ENCODE measurements at regions not wholly inside any gene's neighbourhood (a gene's known extent, or its start where the extent isn't known, plus 50 kb on each side); places are given as distances from the start of the nearest gene placed in this dataset.

DNA sequence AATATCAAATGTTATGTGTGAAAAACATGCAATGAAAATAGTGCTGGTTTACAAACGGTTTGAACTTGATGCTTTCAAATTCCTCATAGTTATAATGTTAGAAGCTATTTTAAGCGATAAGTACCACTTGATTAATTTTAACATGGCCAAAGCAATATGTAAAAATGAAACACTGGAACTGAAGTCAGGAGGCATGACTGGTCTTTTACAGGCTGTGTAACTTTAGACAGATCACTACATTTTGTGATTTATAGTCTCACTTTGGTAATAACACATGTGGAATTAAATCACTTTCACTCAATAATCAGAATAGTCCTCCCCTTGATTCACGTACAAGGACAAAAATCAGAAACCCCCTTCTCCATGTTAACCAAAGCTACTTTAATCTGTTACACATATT lies 482.7 kb upstream of the NECTIN3 start:
- H3K4me3 Mint-ChIP-seq: no peak overlapping the region
- ChIA-PET CTCF (no interaction called here), POLR2A (no interaction called here)
- peaks cover 0 to 4% (median under 1%) of the 10 kb centered on the region in 3 donors for H3K9me3 Mint-ChIP-seq
- Histone ChIP-seq H3K4me1 (ENCODE audit: control insufficient read depth in 1 of 2, extremely low read depth in 1 of 2, insufficient read depth in 2 of 2, low read length in 2 of 2) (no peaks in the 10 kb centered on the region), H3K4me3 (ENCODE audit: control insufficient read depth in 1 of 2, extremely low read depth in 1 of 2, low read length in 1 of 2) (no peak overlapping the region), H3K27me3 (replicated peaks in 1 of 2; ENCODE audit: control insufficient read depth in 2 of 2, extremely low read depth in 1 of 2, insufficient read depth in 2 of 2, low read length in 1 of 2) (no peaks in the 10 kb centered on the region), H3K27ac (ENCODE audit: low read length) (no peak overlapping the region), H3K9me3 (no peaks in the 10 kb centered on the region), H3K36me3 (ENCODE audit: control insufficient read depth in 2 of 2, extremely low read depth in 1 of 2, insufficient read depth in 1 of 2, low read length in 1 of 2) (no peaks in the 10 kb centered on the region)
- H3K36me3 Mint-ChIP-seq: no peaks in the 10 kb centered on the region
- no peak overlapping the region for H3K27ac Mint-ChIP-seq
- H3K4me1 Mint-ChIP-seq: no peaks in the 10 kb centered on the region
- 100% methylated on average over 1 of the region's 3 CpGs for WGBS (ENCODE audit: insufficient coverage)
- peaks cover 5 to 7% of the 10 kb centered on the region in 2 donors for H3K27me3 Mint-ChIP-seq
- ATAC-seq (replicated peaks in 1 of 4) (no peak), DNase-seq (no peak)

DNA sequence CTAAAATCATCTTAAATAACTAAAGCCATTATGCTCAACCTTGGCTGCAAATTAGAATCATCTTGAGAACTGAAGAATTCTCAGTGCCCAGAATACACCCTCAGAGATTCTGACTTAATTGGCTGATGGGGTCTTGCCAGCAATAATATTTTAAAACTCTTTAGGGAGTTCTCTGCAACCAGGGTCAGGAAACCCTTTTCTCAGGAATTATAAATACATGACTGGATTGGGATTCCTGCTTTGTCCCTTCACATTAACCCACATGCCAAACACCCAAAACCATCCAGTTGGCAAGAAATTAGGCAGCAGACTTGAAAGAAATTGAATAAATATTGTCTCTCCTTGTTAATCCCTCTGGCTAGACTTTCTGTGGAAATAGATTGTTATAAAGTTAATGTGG lies 482.3 kb upstream of the NECTIN3 start:
- no peak overlapping the region for H3K27ac Mint-ChIP-seq
- H3K27me3 Mint-ChIP-seq: peaks cover 5 to 7% of the 10 kb centered on the region in 2 donors
- Histone ChIP-seq H3K4me1 (ENCODE audit: control insufficient read depth in 1 of 2, extremely low read depth in 1 of 2, insufficient read depth in 2 of 2, low read length in 2 of 2) (no peaks in the 10 kb centered on the region), H3K27me3 (replicated peaks in 1 of 2; ENCODE audit: control insufficient read depth in 2 of 2, extremely low read depth in 1 of 2, insufficient read depth in 2 of 2, low read length in 1 of 2) (no peaks in the 10 kb centered on the region), H3K9me3 (no peaks in the 10 kb centered on the region), H3K27ac (ENCODE audit: low read length) (no peak overlapping the region), H3K36me3 (ENCODE audit: control insufficient read depth in 2 of 2, extremely low read depth in 1 of 2, insufficient read depth in 1 of 2, low read length in 1 of 2) (no peaks in the 10 kb centered on the region), H3K4me3 (ENCODE audit: control insufficient read depth in 1 of 2, extremely low read depth in 1 of 2, low read length in 1 of 2) (no peak overlapping the region)
- no peak for DNase-seq
- no peaks in the 10 kb centered on the region for H3K4me1 Mint-ChIP-seq
- peaks cover 3 to 5% (median 4%) of the 10 kb centered on the region in 3 donors for H3K9me3 Mint-ChIP-seq
- H3K4me3 Mint-ChIP-seq: no peak overlapping the region
- ATAC-seq (replicated peaks in 1 of 4): no peak
- ChIA-PET POLR2A (no interaction called here), CTCF (no interaction called here)
- H3K36me3 Mint-ChIP-seq: no peaks in the 10 kb centered on the region

DNA sequence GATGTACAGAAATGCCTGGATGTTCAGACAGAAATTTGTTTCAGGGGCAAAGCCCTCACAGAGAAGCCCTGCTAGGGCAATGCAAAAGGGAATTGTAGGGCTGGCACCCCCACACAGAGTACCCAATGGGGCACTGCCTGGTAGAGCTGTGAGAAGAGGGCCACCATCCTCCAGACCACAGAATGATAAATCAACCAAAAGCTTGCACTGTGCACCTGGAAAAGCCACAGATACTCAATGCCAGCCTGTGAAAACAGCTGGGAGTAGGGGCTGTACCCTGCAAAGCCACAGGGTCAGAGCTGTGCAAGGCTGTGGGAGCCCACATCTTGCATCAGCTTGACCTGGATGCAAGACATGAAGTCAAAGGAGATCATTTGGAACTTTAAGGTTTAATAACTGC lies 477.9 kb upstream of the NECTIN3 start:
- Mint-ChIP-seq H3K9me3 (peaks cover 8 to 14% (median 12%) of the 10 kb centered on the region in 3 donors), H3K4me1 (no peaks in the 10 kb centered on the region), H3K27me3 (peaks cover under 1 to 6% of the 10 kb centered on the region in 2 donors), H3K27ac (no peak overlapping the region), H3K36me3 (no peaks in the 10 kb centered on the region), H3K4me3 (no peak overlapping the region)
- ChIA-PET CTCF (no interaction called here), POLR2A (no interaction called here)
- H3K9me3 ChIP-seq: no peaks in the 10 kb centered on the region
- no peak for ATAC-seq (replicated peaks in 1 of 4)
- H3K4me1 ChIP-seq (ENCODE audit: control insufficient read depth in 1 of 2, extremely low read depth in 1 of 2, insufficient read depth in 2 of 2, low read length in 2 of 2): no peaks in the 10 kb centered on the region
- no peak for DNase-seq
- no peak overlapping the region for H3K27ac ChIP-seq (ENCODE audit: low read length)
- H3K36me3 ChIP-seq (ENCODE audit: control insufficient read depth in 2 of 2, extremely low read depth in 1 of 2, insufficient read depth in 1 of 2, low read length in 1 of 2): no peaks in the 10 kb centered on the region
- H3K4me3 ChIP-seq (ENCODE audit: control insufficient read depth in 1 of 2, extremely low read depth in 1 of 2, low read length in 1 of 2): no peak overlapping the region
- H3K27me3 ChIP-seq (replicated peaks in 1 of 2; ENCODE audit: control insufficient read depth in 2 of 2, extremely low read depth in 1 of 2, insufficient read depth in 2 of 2, low read length in 1 of 2): no peaks in the 10 kb centered on the region

DNA sequence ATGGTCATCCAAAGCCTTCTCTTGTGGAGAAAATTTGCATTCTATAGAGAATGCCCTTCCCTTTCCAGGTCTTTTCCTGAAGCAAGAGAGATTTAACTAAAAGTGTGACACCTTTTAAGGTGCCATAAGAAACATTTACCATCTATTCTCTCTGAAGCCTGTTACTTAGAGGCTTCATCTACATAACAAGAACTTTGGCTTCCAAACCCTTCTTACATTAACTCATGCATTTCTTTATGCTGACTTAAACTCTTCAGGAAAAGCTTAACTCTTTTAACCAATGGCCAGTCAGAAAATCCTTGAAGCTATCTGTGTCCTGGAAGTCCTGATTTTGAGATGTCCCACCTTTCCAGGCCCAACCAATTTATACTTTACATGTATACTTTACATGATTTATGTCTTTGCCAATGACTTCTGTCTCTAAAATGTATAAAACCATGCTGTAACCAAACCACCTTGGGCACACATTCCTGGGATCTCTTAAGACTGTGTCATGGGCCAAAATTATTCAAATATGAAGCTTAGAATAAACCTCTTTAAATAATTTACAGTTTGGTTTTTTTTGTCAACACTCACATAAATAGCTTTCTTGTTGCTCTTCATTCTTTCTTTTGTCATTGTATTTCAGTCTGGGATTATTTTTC lies 472.6 kb upstream of the NECTIN3 start:
- no peaks in the 10 kb centered on the region for H3K36me3 Mint-ChIP-seq
- ChIA-PET POLR2A (no interaction called here), CTCF (interaction anchor here in 1 of 2 donors (0.6 kb wide), 1 partner anchor 12 kb away, joined by 7 read pairs; no protein-coding TSS in a partner anchor)
- DNase-seq (no peak), ATAC-seq (replicated peaks in 1 of 4) (no peak)
- H3K4me3 ChIP-seq (ENCODE audit: control insufficient read depth in 1 of 2, extremely low read depth in 1 of 2, low read length in 1 of 2): no peak overlapping the region
- H3K4me1 ChIP-seq (ENCODE audit: control insufficient read depth in 1 of 2, extremely low read depth in 1 of 2, insufficient read depth in 2 of 2, low read length in 2 of 2): no peaks in the 10 kb centered on the region
- H3K27me3 Mint-ChIP-seq: peaks cover 0 to 5% of the 10 kb centered on the region in 2 donors
- no peaks in the 10 kb centered on the region for H3K9me3 ChIP-seq
- H3K4me1 Mint-ChIP-seq: no peaks in the 10 kb centered on the region
- no peak overlapping the region for H3K4me3 Mint-ChIP-seq
- H3K27ac Mint-ChIP-seq: no peak overlapping the region
- H3K9me3 Mint-ChIP-seq: peaks cover 7 to 12% (median 9%) of the 10 kb centered on the region in 3 donors
- no peak overlapping the region for H3K27ac ChIP-seq (ENCODE audit: low read length)
- H3K36me3 ChIP-seq (ENCODE audit: control insufficient read depth in 2 of 2, extremely low read depth in 1 of 2, insufficient read depth in 1 of 2, low read length in 1 of 2): no peaks in the 10 kb centered on the region
- no peaks in the 10 kb centered on the region for H3K27me3 ChIP-seq (replicated peaks in 1 of 2; ENCODE audit: control insufficient read depth in 2 of 2, extremely low read depth in 1 of 2, insufficient read depth in 2 of 2, low read length in 1 of 2)

DNA sequence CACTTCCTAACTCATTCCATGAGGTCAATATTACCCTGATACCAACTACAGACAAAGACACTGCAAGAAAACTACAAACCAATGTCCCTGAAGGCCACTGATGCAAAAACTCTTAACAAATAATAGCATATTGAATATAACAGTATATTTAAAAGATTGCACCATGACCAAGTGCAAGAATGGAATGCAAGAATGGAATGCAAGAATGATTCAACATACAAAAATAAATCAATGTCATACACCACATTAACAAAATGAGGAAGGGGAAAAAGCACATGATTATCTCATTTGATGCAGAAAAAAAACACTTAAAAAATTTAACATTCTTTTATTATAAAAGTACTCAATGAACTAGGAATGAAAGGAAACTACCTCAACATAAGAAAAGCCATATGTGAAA lies 463.1 kb upstream of the NECTIN3 start:
- Mint-ChIP-seq H3K4me3 (no peak overlapping the region), H3K27ac (no peak overlapping the region), H3K4me1 (no peaks in the 10 kb centered on the region), H3K27me3 (peaks cover 4 to 8% of the 10 kb centered on the region in 2 donors), H3K9me3 (no peaks in the 10 kb centered on the region), H3K36me3 (no peaks in the 10 kb centered on the region)
- ChIA-PET POLR2A (no interaction called here), CTCF (interaction anchor here in 1 of 2 donors (0.6 kb wide), 1 partner anchor 1056 kb away, joined by 3 read pairs; no protein-coding TSS in a partner anchor)
- Histone ChIP-seq H3K27ac (ENCODE audit: low read length) (no peak overlapping the region), H3K36me3 (ENCODE audit: control insufficient read depth in 2 of 2, extremely low read depth in 1 of 2, insufficient read depth in 1 of 2, low read length in 1 of 2) (no peaks in the 10 kb centered on the region), H3K9me3 (no peaks in the 10 kb centered on the region), H3K4me1 (ENCODE audit: control insufficient read depth in 1 of 2, extremely low read depth in 1 of 2, insufficient read depth in 2 of 2, low read length in 2 of 2) (no peaks in the 10 kb centered on the region), H3K27me3 (replicated peaks in 1 of 2; ENCODE audit: control insufficient read depth in 2 of 2, extremely low read depth in 1 of 2, insufficient read depth in 2 of 2, low read length in 1 of 2) (no peaks in the 10 kb centered on the region), H3K4me3 (ENCODE audit: control insufficient read depth in 1 of 2, extremely low read depth in 1 of 2, low read length in 1 of 2) (no peak overlapping the region)
- DNase-seq (no peak), ATAC-seq (replicated peaks in 1 of 4) (no peak)

DNA sequence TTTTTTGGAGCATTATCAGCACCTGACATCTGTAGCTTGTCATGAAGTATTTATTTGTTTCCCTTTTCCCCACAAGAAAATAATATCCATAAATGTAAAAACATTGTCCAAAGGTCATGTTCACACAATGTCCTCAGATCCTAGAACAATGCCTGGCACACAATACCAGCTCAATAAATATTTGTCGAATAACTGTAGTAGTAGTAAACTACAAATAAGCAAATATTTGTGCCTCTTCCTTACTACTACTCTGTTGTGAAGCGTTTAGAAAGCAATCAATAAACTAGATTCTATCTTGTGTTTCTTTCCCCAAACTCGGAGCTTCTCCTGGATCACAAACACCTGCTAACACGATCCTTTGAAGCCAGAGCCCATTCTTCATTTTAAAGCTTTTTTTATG lies 459.6 kb upstream of the NECTIN3 start:
- WGBS (ENCODE audit: insufficient coverage): 80% methylated on average over 1 of the region's 4 CpGs
- CTCF ChIA-PET: interaction anchor here in 1 of 2 donors (0.8 kb wide), 1 partner anchor 760 kb away, joined by 3 read pairs; no protein-coding TSS in a partner anchor
- no peak for ATAC-seq (replicated peaks in 1 of 4)

DNA sequence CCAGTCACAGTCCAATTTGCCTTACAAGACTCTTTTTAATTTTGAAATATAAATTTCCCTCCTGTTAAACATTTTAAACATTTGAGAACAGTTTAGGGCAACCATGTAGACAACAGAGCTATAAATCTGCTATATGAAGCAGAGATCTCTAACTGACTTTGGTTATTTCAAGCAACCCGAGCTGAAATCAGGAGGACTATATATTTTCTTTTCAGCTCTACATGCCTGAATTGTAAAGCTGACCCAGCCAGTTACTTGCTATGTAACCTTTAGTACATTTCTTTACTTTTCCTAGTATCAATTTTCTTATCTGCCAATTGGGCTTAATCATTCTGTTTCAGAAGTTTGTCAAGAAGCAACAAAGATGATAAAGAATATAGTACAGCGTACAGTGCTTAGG lies 457.4 kb upstream of the NECTIN3 start:
- no peaks in the 10 kb centered on the region for H3K36me3 ChIP-seq (ENCODE audit: control insufficient read depth in 2 of 2, extremely low read depth in 1 of 2, insufficient read depth in 1 of 2, low read length in 1 of 2)
- no peak overlapping the region for H3K27ac Mint-ChIP-seq
- no peaks in the 10 kb centered on the region for H3K4me1 ChIP-seq (ENCODE audit: control insufficient read depth in 1 of 2, extremely low read depth in 1 of 2, insufficient read depth in 2 of 2, low read length in 2 of 2)
- no peak for ATAC-seq (replicated peaks in 1 of 4)
- H3K4me1 Mint-ChIP-seq: no peaks in the 10 kb centered on the region
- peaks cover 2% of the 10 kb centered on the region for H3K9me3 ChIP-seq
- WGBS (ENCODE audit: insufficient coverage): 33% methylated on average over 1 of the region's 2 CpGs
- POLR2A ChIA-PET: no interaction called here
- H3K27ac ChIP-seq (ENCODE audit: low read length): no peak overlapping the region
- no peak for DNase-seq
- H3K4me3 ChIP-seq (ENCODE audit: control insufficient read depth in 1 of 2, extremely low read depth in 1 of 2, low read length in 1 of 2): no peak overlapping the region
- no peak overlapping the region for H3K4me3 Mint-ChIP-seq
- H3K9me3 Mint-ChIP-seq: no peaks in the 10 kb centered on the region
- H3K36me3 Mint-ChIP-seq: no peaks in the 10 kb centered on the region
- H3K27me3 ChIP-seq (replicated peaks in 1 of 2; ENCODE audit: control insufficient read depth in 2 of 2, extremely low read depth in 1 of 2, insufficient read depth in 2 of 2, low read length in 1 of 2): no peaks in the 10 kb centered on the region
- peaks cover 0 to 3% of the 10 kb centered on the region in 2 donors for H3K27me3 Mint-ChIP-seq
- CTCF ChIA-PET: no interaction called here

More for the DNA sequence above, 459.6 kb upstream of the NECTIN3 start:
- Mint-ChIP-seq H3K4me1 (no peaks in the 10 kb centered on the region), H3K27ac (no peak overlapping the region), H3K27me3 (peaks cover 0 to 7% of the 10 kb centered on the region in 2 donors), H3K36me3 (no peaks in the 10 kb centered on the region), H3K9me3 (no peaks in the 10 kb centered on the region), H3K4me3 (no peak overlapping the region)
- no peaks in the 10 kb centered on the region for H3K4me1 ChIP-seq (ENCODE audit: control insufficient read depth in 1 of 2, extremely low read depth in 1 of 2, insufficient read depth in 2 of 2, low read length in 2 of 2)
- no peaks in the 10 kb centered on the region for H3K27me3 ChIP-seq (replicated peaks in 1 of 2; ENCODE audit: control insufficient read depth in 2 of 2, extremely low read depth in 1 of 2, insufficient read depth in 2 of 2, low read length in 1 of 2)
- DNase-seq: no peak
- peaks cover 2% of the 10 kb centered on the region for H3K9me3 ChIP-seq
- POLR2A ChIA-PET: no interaction called here
- no peak overlapping the region for H3K27ac ChIP-seq (ENCODE audit: low read length)
- H3K36me3 ChIP-seq (ENCODE audit: control insufficient read depth in 2 of 2, extremely low read depth in 1 of 2, insufficient read depth in 1 of 2, low read length in 1 of 2): no peaks in the 10 kb centered on the region
- no peak overlapping the region for H3K4me3 ChIP-seq (ENCODE audit: control insufficient read depth in 1 of 2, extremely low read depth in 1 of 2, low read length in 1 of 2)
